Left lobe of liver (tissue), 2 donors: ENCODE measurements at regions not wholly inside any gene's neighbourhood (a gene's known extent, or its start where the extent isn't known, plus 50 kb on each side); places are given as distances from the start of the nearest gene placed in this dataset.
"Not testable (repeated sequence)": the region's sequence is repeated elsewhere in the genome, so short reads cannot be mapped to it uniquely, and the experiment has no call there.

Experiments
- ATAC-seq: fragments of 200-7000 bp; cut with Tn5 transposase; one replicate; pipeline ENCODE4 v1.9.1; 2020; ENCODE audit warnings: mild to moderate bottlenecking, moderate library complexity
- DNase-seq: peaks from one replicate; pipeline ENCODE4 v3.0.0-alpha.2; 2020; ENCODE audit warnings: low spot score
- donor health status: DM: no; HTN: no; CAD: no; lungs with moderate emphysema.
- donor health status: DM: no; HTN: yes; CAD: no.

GRCh38 chrX:8105531-8105930, 65.5 kb downstream of the VCX2 start:
- DNase-seq (no peak), ATAC-seq (no peak)

- ATAC-seq (peak; percentile 24), DNase-seq (no peak)
Observed at GRCh38 chrX:8103655-8104054, 67.4 kb downstream of the VCX2 start.

- DNase-seq (no peak), ATAC-seq (no peak)
Observed at GRCh38 chrX:8091510-8091909, 79.6 kb downstream of the VCX2 start.

- no peak for ATAC-seq
- DNase-seq: no peak
Observed at GRCh38 chrX:8090906-8091305, 80.2 kb downstream of the VCX2 start.

- DNase-seq (no peak), ATAC-seq (no peak)
Observed at GRCh38 chrX:8090482-8090881, 80.6 kb downstream of the VCX2 start.

GRCh38 chrX:8089141-8089540, 81.9 kb downstream of the VCX2 start:
- no peak for ATAC-seq
- DNase-seq: no peak

- ATAC-seq (no peak), DNase-seq (no peak)
Observed at GRCh38 chrX:8084006-8084405, 87.1 kb downstream of the VCX2 start.

- ATAC-seq (no peak), DNase-seq (no peak)
Observed at GRCh38 chrX:8083286-8083685, 87.8 kb downstream of the VCX2 start.

- no peak for DNase-seq
- no peak for ATAC-seq
Observed at GRCh38 chrX:8075636-8076035, 95.4 kb downstream of the VCX2 start.

GRCh38 chrX:8067754-8068462, 103.2 kb downstream of the VCX2 start:
- ATAC-seq: no peak
- DNase-seq: no peak

GRCh38 chrX:8052909-8053308, 118.2 kb downstream of the VCX2 start:
- DNase-seq (no peak), ATAC-seq (no peak)

- ATAC-seq (no peak), DNase-seq (no peak)
Observed at GRCh38 chrX:8049827-8050226, 121.2 kb downstream of the VCX2 start.

GRCh38 chrX:8048466-8048865, 121.3 kb upstream of the PNPLA4 start:
- no peak for ATAC-seq
- DNase-seq: no peak

- DNase-seq: no peak
- ATAC-seq: no peak
Observed at GRCh38 chrX:8044947-8045346, 117.7 kb upstream of the PNPLA4 start.

- no peak for ATAC-seq
Observed at GRCh38 chrX:8043546-8043945, 116.3 kb upstream of the PNPLA4 start.

GRCh38 chrX:8043121-8043520, 115.9 kb upstream of the PNPLA4 start:
- no peak for DNase-seq
- ATAC-seq: no peak

More at GRCh38 chrX:8043546-8043945, 116.3 kb upstream of the PNPLA4 start:
- DNase-seq: no peak

- ATAC-seq (no peak), DNase-seq (no peak)
Observed at GRCh38 chrX:8042304-8042703, 115.1 kb upstream of the PNPLA4 start.

GRCh38 chrX:8039711-8040110, 112.5 kb upstream of the PNPLA4 start:
- DNase-seq, ATAC-seq: not testable (repeated sequence)

GRCh38 chrX:8037593-8038348, 110.6 kb upstream of the PNPLA4 start:
- no peak for ATAC-seq

GRCh38 chrX:8036914-8037313, 109.7 kb upstream of the PNPLA4 start:
- no peak for ATAC-seq
- DNase-seq: no peak

More at GRCh38 chrX:8037593-8038348, 110.6 kb upstream of the PNPLA4 start:
- no peak for DNase-seq

- DNase-seq (no peak), ATAC-seq (no peak)
Observed at GRCh38 chrX:8034058-8034457, 106.8 kb upstream of the PNPLA4 start.

- ATAC-seq: no peak
Observed at GRCh38 chrX:8033175-8033574, 106.0 kb upstream of the PNPLA4 start.

More at GRCh38 chrX:8033175-8033574, 106.0 kb upstream of the PNPLA4 start:
- DNase-seq: no peak
